Putamen (tissue), 1 donor: ENCODE measurements at regions not wholly inside any gene's neighbourhood (a gene's known extent, or its start where the extent isn't known, plus 50 kb on each side); places are given as distances from the start of the nearest gene placed in this dataset.

Source experiments
- DNase-seq: peaks from one replicate; pipeline ENCODE4 v3.0.0-alpha.2; 2016; ENCODE audit warnings: low spot score

- no peak for DNase-seq
These were observed 89.9 kb upstream of the DCBLD2 start for GRCh38 chr3:98991393-98991792.

- DNase-seq = no peak
These were observed 89.2 kb upstream of the DCBLD2 start for GRCh38 chr3:98990657-98991056.

- DNase-seq = no peak
These were observed 84.6 kb upstream of the DCBLD2 start for GRCh38 chr3:98986073-98986472.

GRCh38 chr3:98985431-98985830 lies 83.9 kb upstream of the DCBLD2 start:
- DNase-seq = no peak

- no peak for DNase-seq
These were observed 82.5 kb upstream of the DCBLD2 start for GRCh38 chr3:98984024-98984423.

- no peak for DNase-seq
These were observed 80.9 kb upstream of the DCBLD2 start for GRCh38 chr3:98982351-98982750.

- DNase-seq = no peak
These were observed 79.6 kb upstream of the DCBLD2 start for GRCh38 chr3:98980915-98981596.

- DNase-seq = no peak
These were observed 77.8 kb upstream of the DCBLD2 start for GRCh38 chr3:98979296-98979695.

GRCh38 chr3:98978068-98978811 lies 76.7 kb upstream of the DCBLD2 start:
- no peak for DNase-seq

- no peak for DNase-seq
These were observed 76.0 kb upstream of the DCBLD2 start for GRCh38 chr3:98977520-98977919.

GRCh38 chr3:98974442-98974841 lies 72.9 kb upstream of the DCBLD2 start:
- DNase-seq = no peak

- DNase-seq = no peak
These were observed 71.2 kb upstream of the DCBLD2 start for GRCh38 chr3:98972720-98973119.

GRCh38 chr3:98972155-98972554 lies 70.7 kb upstream of the DCBLD2 start:
- DNase-seq = no peak

GRCh38 chr3:98971169-98971681 lies 69.7 kb upstream of the DCBLD2 start:
- DNase-seq = no peak

GRCh38 chr3:98969295-98969694 lies 67.8 kb upstream of the DCBLD2 start:
- DNase-seq = no peak

GRCh38 chr3:98968824-98969223 lies 67.3 kb upstream of the DCBLD2 start:
- no peak for DNase-seq

- no peak for DNase-seq
These were observed 66.9 kb upstream of the DCBLD2 start for GRCh38 chr3:98968347-98968746.

- no peak for DNase-seq
These were observed 66.3 kb upstream of the DCBLD2 start for GRCh38 chr3:98967758-98968157.

GRCh38 chr3:98966862-98967546 lies 65.5 kb upstream of the DCBLD2 start:
- no peak for DNase-seq

- no peak for DNase-seq
These were observed 64.9 kb upstream of the DCBLD2 start for GRCh38 chr3:98966434-98966833.

GRCh38 chr3:98964784-98965183 lies 63.3 kb upstream of the DCBLD2 start:
- no peak for DNase-seq

- DNase-seq = no peak
These were observed 62.1 kb upstream of the DCBLD2 start for GRCh38 chr3:98963546-98963945.

GRCh38 chr3:98962951-98963350 lies 61.5 kb upstream of the DCBLD2 start:
- DNase-seq = no peak
